Activated T-cell treated with anti-CD3 and anti-CD28 coated beads, Interleukin-2, amount 50 U/mL, for 24 hours (primary cell): ENCODE measurements at regions not wholly inside any gene's neighbourhood (a gene's known extent, or its start where the extent isn't known, plus 50 kb on each side); places are given as distances from the start of the nearest gene placed in this dataset.
"Not testable (repeated sequence)": the region's sequence is repeated elsewhere in the genome, so short reads cannot be mapped to it uniquely, and the experiment has no call there.

ENCODE experiments used
- DNase-seq: peaks from one replicate; pipeline ENCODE4 v3.0.0-alpha.2; 2020
- H3K27ac Mint-ChIP-seq: 2 replicates; pipeline ENCODE4 v1.8.0; 2020; ENCODE audit warnings: mild to moderate bottlenecking, mixed read lengths
- H3K27me3 Mint-ChIP-seq: 2 replicates; pipeline ENCODE4 v1.8.0; 2020; ENCODE audit warnings: mixed read lengths
- H3K36me3 Mint-ChIP-seq: 2 replicates; pipeline ENCODE4 v1.8.0; 2020; ENCODE audit warnings: low read depth, mixed read lengths
- H3K4me1 Mint-ChIP-seq: 2 replicates; pipeline ENCODE4 v1.8.0; 2020; ENCODE audit warnings: low read depth, mixed read lengths
- H3K4me3 Mint-ChIP-seq: 2 replicates; pipeline ENCODE4 v1.8.0; 2020; ENCODE audit warnings: mild to moderate bottlenecking, moderate library complexity, mixed read lengths
- H3K9me3 Mint-ChIP-seq: 2 replicates; pipeline ENCODE4 v1.8.0; 2020; ENCODE audit warnings: mixed read lengths

DNA sequence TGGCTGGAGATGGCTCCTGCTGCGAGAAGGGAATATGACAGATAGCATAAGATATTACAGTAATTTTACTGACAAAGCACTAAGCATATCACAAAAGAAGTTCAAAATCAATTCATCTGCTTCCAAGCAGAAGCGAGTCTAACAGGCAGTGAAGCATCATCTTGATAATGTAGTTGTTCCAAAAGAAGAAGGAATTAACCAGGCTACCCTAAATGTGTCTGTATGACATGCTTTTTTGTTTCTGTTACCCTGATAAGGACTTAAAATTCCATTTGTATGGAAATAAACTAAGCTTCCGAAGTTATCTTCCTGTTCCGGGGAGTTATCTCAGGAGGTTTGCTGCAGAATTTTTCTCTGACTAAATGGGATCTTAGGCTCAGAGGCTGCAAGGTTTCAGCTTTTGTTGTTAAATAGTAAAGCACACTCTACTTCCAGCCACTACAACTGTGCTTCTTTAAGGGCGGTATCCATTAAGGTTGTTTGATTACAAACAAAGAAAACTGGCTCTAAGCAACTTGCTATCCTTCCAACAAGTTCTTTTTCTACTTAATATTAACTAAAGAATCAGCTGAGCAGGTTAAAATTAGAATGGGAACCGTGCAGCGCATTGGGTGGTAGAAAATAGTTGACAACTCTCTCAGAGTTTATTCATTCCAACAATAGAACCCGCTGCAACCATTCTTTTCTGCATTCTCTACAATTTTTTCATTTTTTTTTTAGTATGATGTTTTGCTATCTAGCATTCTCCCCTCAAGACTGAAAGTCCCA lies 607.3 kb downstream of the UQCRFS1 start:
- Mint-ChIP-seq H3K36me3 (no peaks in the 10 kb centered on the region), H3K9me3 (peaks cover 13% of the 10 kb centered on the region), H3K27ac (no peak overlapping the region), H3K27me3 (no peaks in the 10 kb centered on the region), H3K4me3 (no peak overlapping the region), H3K4me1 (no peaks in the 10 kb centered on the region)
- DNase-seq, result no peak

DNA sequence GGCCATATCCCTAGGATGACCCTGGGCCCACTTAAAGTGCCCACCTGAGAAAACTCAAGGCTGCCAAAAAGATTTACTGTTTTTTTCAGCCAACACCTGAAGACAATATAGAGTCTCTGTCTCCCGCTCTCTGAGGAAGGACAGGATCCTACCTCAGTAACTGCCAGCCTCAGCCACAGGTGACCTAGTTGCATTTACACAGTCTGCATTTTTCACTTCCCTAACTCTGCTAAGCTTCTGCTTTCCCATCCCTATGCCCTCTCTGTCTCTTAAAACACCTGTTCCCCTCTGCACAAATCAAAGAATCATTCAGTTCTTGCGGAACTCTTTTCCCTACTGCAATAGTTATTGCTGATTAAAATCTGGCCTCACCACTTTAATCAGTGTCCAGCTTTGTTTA lies 609.5 kb downstream of the UQCRFS1 start:
- Mint-ChIP-seq H3K27ac (no peak overlapping the region), H3K27me3 (no peaks in the 10 kb centered on the region), H3K9me3 (peaks cover 13% of the 10 kb centered on the region), H3K4me3 (no peak overlapping the region), H3K36me3 (no peaks in the 10 kb centered on the region), H3K4me1 (no peaks in the 10 kb centered on the region)
- no peak for DNase-seq

DNA sequence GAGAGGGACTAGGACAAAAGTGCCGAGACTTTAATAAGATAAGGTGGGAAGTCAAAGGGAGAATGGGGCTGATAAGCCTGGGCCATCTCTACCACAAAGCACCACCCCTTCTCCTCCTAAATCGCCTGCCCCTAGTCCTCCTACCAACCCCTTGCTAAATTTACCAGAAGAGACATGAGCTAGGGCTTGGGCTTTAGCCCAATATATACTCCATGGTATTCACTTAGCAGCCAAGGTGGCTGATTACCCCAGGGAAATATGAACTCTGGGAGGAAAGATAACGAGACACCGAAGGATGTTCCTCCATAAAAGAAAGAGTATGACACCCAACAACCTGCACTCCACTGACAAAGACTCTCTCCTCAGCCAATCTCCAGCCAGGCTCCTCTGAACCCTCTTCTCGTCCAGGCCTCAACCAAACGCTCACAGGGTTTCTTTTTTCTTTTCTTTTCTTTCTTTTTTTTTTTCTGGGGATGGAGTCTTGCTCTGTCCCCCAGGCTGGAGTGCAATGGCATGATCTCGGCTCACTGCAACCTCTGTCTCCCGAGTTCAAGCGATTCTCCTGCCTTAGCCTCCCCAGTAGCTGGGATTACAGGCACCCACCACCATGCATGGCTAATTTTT lies 610.2 kb downstream of the UQCRFS1 start:
- DNase-seq, result no peak
- Mint-ChIP-seq H3K4me1 (no peaks in the 10 kb centered on the region), H3K27ac (no peak overlapping the region), H3K36me3 (no peaks in the 10 kb centered on the region), H3K27me3 (no peaks in the 10 kb centered on the region), H3K9me3 (peaks cover 13% of the 10 kb centered on the region), H3K4me3 (no peak overlapping the region)

DNA sequence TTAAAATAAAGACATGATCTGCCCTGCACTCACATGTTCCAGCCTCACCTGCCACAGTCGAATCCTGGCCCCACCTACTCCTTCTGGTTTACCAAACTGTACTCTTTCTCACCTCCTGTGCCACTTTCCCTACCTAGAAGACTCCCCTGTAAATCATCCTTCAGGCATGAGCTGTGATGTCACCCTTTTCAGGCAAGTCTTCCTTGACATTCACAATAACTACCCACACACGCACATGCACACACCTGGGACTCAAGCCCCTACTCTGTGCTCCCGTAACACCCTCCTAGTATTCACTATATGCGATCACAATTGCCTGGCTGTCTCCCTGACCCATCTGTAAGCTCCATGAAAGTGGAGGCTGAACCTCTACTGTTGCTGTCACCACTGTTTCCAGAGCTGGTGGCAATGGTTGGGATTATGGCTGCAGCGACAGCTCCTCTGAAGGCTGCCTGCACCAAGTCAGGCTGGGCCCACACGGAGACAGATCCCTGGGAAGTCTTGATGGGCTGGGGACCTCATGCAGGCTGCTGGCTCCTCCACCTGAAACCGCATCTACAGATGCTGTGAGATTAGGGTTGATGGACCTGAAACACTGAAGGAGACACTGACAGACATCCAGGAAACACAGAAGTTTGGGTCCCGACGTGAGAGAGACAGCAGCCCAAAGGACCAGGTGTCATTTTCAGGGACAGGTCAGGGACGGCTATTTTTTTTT lies 611.1 kb downstream of the UQCRFS1 start:
- DNase-seq, result no peak
- Mint-ChIP-seq H3K27ac (no peak overlapping the region), H3K36me3 (no peaks in the 10 kb centered on the region), H3K4me1 (no peaks in the 10 kb centered on the region), H3K27me3 (no peaks in the 10 kb centered on the region), H3K9me3 (peaks cover 7% of the 10 kb centered on the region), H3K4me3 (no peak overlapping the region)

DNA sequence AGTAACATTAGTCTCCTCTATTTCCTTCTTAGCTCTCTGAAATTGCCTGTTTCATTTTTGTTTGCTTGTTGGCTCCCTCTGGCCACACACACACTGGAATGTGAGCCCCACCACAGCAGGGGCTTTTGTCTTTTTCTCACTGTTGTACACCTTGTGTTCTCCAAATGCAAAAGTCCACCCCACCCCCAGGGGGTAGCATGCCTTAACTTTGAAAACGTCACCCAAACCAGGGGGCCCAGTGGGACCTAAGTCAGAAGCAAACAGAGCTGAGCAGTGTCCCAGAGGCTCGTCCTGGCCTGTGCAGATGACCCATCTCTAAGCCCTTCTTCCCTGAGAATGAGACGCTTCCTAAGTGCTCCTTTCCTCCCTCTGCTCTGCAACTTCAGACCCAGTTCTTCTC lies 614.1 kb downstream of the UQCRFS1 start:
- no peak for DNase-seq
- no peaks in the 10 kb centered on the region for H3K4me1 Mint-ChIP-seq
- no peaks in the 10 kb centered on the region for H3K9me3 Mint-ChIP-seq
- no peaks in the 10 kb centered on the region for H3K27me3 Mint-ChIP-seq
- no peak overlapping the region for H3K4me3 Mint-ChIP-seq
- H3K36me3 Mint-ChIP-seq, result no peaks in the 10 kb centered on the region
- no peak overlapping the region for H3K27ac Mint-ChIP-seq

DNA sequence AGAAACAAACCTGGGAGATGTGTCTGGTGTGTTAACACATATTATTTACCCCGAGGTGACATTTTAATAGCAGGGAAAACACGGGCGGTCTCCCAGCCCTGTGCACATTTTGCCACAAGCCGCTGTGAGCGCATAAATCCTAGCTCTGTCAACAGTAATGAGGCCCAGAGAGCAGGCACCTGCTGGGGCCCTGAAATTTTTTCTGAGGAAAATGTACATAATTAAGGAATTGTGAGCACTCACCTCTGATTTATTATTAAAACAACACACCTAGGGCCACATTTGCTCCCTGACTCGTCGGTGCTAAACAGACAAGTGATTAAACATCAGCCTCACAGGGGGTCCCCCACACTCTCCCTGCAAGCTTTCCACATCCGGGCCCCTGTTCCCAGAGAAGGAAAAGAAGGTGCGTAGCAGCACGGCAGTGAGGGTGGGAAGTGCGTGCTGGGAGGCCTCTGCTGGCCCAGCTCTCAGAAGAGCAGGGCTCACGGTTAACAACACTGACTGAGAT lies 616.3 kb downstream of the UQCRFS1 start:
- no peak for DNase-seq
- Mint-ChIP-seq H3K4me3 (no peak overlapping the region), H3K4me1 (no peaks in the 10 kb centered on the region), H3K27ac (no peak overlapping the region), H3K36me3 (no peaks in the 10 kb centered on the region), H3K9me3 (no peaks in the 10 kb centered on the region), H3K27me3 (no peaks in the 10 kb centered on the region)

DNA sequence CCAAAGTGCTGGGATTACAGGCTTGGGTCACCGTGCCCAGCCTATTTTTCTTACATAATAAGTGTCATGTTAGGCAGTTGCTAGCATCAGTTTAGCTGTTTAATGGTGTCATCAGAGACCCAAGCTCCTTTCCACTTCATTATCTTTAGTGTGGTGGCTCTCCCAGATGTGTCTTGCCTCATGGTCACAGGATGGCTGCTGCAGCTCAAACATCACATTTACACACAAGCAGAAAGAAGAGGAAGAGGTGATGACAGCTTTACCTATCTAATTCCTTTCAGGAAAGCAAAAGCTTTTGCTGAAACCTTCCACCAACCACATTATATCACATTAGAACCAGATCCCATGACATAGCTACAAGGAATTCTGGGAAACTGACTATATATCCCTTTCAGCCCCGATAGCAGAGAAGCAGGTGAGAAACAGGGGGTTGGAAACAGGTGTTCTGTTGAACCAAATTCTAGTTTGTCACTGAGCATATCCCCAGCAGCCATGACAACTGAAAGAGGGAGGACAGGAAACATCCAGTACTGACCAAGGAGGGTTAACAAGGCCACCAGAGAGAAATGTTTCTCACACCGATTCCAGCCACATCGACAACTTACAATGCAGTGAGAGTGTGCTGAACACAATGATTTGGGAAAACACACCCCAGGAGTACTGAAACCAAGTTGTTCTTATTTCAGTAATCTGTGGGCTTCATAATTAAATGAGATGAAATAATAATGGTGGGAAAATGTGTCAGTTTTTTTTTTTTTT lies 617.0 kb downstream of the UQCRFS1 start:
- H3K36me3 Mint-ChIP-seq, result no peaks in the 10 kb centered on the region
- no peak overlapping the region for H3K4me3 Mint-ChIP-seq
- H3K9me3 Mint-ChIP-seq, result no peaks in the 10 kb centered on the region
- DNase-seq, result no peak
- H3K27ac Mint-ChIP-seq, result no peak overlapping the region
- H3K27me3 Mint-ChIP-seq, result no peaks in the 10 kb centered on the region
- no peaks in the 10 kb centered on the region for H3K4me1 Mint-ChIP-seq

DNA sequence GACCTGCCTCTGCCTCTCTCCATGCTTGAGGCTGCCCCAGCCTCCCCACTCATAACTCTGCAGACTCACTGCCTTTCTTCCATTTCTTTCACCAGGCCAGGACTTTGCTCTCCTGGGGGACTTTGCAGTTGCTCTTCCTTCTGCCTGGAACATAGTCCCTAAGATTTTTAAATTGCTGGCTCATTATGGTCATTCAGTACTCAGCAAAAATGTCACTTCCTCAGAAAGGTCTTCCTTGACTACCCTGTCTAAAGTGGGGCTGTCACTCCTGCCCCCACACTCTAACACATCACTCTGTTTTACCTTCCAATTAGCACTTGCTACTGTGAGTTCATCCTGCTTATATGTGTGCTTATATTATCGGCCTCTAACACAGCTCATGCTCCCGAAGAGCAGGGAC lies 618.2 kb downstream of the UQCRFS1 start:
- no peaks in the 10 kb centered on the region for H3K9me3 Mint-ChIP-seq
- no peak overlapping the region for H3K27ac Mint-ChIP-seq
- no peaks in the 10 kb centered on the region for H3K4me1 Mint-ChIP-seq
- no peak for DNase-seq
- H3K4me3 Mint-ChIP-seq, result no peak overlapping the region
- H3K27me3 Mint-ChIP-seq, result no peaks in the 10 kb centered on the region
- H3K36me3 Mint-ChIP-seq, result no peaks in the 10 kb centered on the region

DNA sequence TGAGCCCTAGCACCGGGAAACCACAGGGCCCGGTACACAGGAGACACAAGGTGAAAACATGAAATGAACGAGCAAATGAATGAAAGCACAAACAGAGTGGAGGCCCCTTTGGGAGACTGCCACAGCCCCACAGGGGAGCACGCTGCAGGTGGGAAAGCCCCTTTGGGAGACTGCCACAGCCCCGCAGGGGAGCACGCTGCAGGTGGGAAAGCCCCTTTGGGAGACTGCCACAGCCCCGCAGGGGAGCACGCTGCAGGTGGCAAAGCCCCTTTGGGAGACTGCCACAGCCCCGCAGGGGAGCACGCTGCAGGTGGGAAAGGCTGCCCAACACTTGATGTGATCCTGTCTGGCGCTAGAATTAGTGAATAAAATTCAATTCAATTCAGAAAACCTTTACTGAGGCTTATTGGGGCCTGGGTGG lies 623.0 kb downstream of the UQCRFS1 start:
- H3K27ac Mint-ChIP-seq, H3K4me3 Mint-ChIP-seq, H3K36me3 Mint-ChIP-seq, H3K27me3 Mint-ChIP-seq, H3K4me1 Mint-ChIP-seq, H3K9me3 Mint-ChIP-seq, DNase-seq: not testable (repeated sequence)

DNA sequence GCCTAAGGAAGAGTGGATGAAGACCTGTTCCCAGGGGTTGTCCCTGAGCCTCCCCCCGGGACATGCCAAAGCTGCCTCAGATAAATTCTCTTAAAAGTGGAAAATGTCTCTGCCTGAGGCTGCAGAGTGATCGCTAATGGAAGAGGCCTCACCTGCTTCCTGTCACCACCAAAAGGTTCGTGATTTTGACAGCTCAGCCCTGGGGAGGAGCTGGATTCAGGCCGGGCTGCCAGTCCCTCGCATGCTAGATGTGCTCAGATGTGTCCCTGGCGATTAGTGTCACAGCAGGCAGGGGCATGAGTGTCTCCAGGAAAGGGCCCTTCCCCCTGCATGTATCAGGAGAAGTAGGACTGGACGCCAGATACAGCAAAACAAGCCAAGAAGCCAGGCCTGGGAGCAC lies 626.5 kb downstream of the UQCRFS1 start:
- DNase-seq, result no peak
- Mint-ChIP-seq H3K27me3 (no peaks in the 10 kb centered on the region), H3K27ac (no peak overlapping the region), H3K9me3 (no peaks in the 10 kb centered on the region), H3K36me3 (no peaks in the 10 kb centered on the region), H3K4me1 (no peaks in the 10 kb centered on the region), H3K4me3 (no peak overlapping the region)

DNA sequence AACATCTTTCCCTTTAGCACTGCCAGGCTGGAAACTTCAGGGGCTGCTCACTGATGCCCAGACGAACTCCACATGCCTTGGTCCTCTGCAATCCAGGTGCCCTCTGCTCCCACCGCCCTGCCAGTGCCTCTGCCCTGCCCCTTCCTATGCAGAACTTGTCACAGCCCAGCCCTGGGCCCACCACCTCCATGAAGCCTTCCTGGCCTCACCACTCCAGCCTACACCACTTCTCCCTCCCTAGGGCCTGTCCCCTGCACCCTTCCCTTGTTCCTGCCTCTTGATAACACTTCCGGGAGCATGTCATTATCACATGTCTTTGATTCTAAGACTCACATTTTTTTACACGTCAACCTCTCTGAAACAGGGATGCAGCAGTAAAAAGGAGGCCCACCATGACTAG lies 627.2 kb downstream of the UQCRFS1 start:
- Mint-ChIP-seq H3K27ac (no peak overlapping the region), H3K9me3 (no peaks in the 10 kb centered on the region), H3K4me1 (no peaks in the 10 kb centered on the region), H3K4me3 (no peak overlapping the region), H3K27me3 (no peaks in the 10 kb centered on the region), H3K36me3 (no peaks in the 10 kb centered on the region)
- DNase-seq, result no peak

DNA sequence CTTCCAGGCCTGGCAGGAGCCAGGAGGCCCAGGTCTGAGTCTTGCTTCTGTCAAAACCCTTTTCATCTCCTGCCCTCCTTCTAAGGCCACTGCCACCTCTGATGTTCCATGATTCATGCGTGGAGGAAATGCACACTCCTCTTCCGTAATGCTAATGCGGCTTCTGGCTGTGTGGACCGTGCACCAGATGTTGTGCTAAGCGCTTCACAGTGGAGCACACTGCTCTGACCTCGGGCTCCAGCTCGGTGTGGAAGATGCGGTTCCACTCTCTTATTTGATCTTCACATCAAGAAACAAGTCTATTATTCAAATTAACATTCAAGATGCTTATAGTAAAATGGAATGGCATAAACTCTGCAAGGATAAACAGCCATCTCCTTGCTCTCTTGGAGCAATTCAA lies 629.2 kb downstream of the UQCRFS1 start:
- DNase-seq, result no peak
- no peaks in the 10 kb centered on the region for H3K36me3 Mint-ChIP-seq
- H3K27ac Mint-ChIP-seq, result no peak overlapping the region
- no peaks in the 10 kb centered on the region for H3K9me3 Mint-ChIP-seq
- H3K4me1 Mint-ChIP-seq, result no peaks in the 10 kb centered on the region
- no peak overlapping the region for H3K4me3 Mint-ChIP-seq
- H3K27me3 Mint-ChIP-seq, result no peaks in the 10 kb centered on the region

DNA sequence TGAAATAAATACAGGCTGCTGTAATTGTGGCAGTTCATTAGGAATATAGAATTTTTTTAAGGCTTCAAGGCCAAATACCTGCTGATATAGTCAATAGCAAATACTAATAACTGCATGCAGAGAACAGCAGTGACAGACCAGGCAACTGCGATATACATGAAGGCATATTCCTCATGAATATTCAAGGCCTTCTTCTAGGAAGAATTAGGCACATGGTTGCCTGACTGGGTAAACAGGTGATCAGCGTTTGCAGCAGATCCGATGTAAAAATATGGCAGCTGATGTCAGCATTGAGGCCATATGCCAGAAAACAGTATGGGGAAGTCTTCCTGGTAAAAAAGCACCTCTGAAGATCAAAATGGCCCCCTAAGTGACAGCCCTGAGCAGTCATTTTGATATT lies 629.7 kb downstream of the UQCRFS1 start:
- Mint-ChIP-seq H3K27ac (no peak overlapping the region), H3K9me3 (no peaks in the 10 kb centered on the region), H3K4me1 (no peaks in the 10 kb centered on the region), H3K4me3 (no peak overlapping the region), H3K36me3 (no peaks in the 10 kb centered on the region), H3K27me3 (no peaks in the 10 kb centered on the region)
- DNase-seq, result no peak

DNA sequence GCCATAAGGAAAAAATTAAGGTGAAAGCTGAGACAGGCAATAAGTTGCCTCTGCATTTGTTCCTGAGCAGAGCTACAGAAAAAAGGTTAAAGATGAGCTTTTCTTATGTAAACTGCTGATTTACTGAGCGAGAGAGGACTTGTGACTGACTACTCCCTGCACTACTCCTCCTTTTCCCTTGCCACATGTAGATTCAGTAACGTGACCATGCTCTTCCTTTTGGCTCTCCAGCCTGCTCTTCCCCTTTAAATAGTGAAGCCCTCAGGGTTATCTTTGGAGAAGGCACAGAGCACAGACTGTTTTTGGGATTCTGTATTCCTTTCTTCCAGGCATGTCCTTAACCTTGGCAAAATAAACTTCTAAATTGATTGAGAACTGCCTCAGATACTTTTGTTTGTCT lies 630.2 kb downstream of the UQCRFS1 start:
- Mint-ChIP-seq H3K27me3 (no peaks in the 10 kb centered on the region), H3K36me3 (no peaks in the 10 kb centered on the region)

More for the DNA sequence above, 630.2 kb downstream of the UQCRFS1 start:
- H3K4me3 Mint-ChIP-seq, result no peak overlapping the region
- DNase-seq, result no peak
- H3K27ac Mint-ChIP-seq, result no peak overlapping the region
- no peaks in the 10 kb centered on the region for H3K9me3 Mint-ChIP-seq
- H3K4me1 Mint-ChIP-seq, result no peaks in the 10 kb centered on the region
